ENCODE measurements at regions not wholly inside any gene's neighbourhood (a gene's known extent, or its start where the extent isn't known, plus 50 kb on each side); places are given as distances from the start of the nearest gene placed in this dataset.

DNA sequence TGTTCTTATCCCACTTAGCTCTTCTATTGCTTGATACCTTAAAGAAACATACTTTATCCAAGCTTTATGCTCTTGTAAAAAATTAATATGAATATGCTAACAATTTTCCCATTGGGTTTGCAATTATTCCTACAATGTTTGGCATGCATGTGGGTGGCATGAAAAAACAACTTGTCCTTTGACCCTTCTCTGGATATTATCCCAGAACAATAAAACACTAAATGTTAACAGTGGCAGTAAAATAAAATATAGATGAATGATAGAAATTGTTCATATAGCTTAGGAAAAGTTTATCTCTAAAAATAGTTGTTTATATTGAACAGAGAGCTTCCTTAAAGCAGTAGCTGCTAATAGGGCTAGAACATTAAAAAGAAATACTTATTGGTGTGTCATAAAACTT, 860.5 kb upstream of the LRRC4C start:
- TF ChIP-seq POLR2A (IDR thresholded peaks at IDR 0.05; ENCODE audit: low read depth, low read length) = no peak
- TF ChIP-seq, protein P1, sequence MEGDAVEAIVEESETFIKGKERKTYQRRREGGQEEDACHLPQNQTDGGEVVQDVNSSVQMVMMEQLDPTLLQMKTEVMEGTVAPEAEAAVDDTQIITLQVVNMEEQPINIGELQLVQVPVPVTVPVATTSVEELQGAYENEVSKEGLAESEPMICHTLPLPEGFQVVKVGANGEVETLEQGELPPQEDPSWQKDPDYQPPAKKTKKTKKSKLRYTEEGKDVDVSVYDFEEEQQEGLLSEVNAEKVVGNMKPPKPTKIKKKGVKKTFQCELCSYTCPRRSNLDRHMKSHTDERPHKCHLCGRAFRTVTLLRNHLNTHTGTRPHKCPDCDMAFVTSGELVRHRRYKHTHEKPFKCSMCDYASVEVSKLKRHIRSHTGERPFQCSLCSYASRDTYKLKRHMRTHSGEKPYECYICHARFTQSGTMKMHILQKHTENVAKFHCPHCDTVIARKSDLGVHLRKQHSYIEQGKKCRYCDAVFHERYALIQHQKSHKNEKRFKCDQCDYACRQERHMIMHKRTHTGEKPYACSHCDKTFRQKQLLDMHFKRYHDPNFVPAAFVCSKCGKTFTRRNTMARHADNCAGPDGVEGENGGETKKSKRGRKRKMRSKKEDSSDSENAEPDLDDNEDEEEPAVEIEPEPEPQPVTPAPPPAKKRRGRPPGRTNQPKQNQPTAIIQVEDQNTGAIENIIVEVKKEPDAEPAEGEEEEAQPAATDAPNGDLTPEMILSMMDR (IDR thresholded peaks at IDR 0.05; ENCODE audit: extremely low read depth in 1 of 2, insufficient read depth in 1 of 2, low read depth in 1 of 2, low read length in 2 of 2) = no peak

Measured in endothelial cell of umbilical vein (primary cell).